AG10803 (cell line): ENCODE measurements at regions not wholly inside any gene's neighbourhood (a gene's known extent, or its start where the extent isn't known, plus 50 kb on each side); places are given as distances from the start of the nearest gene placed in this dataset.

ENCODE experiments used
- DNase-seq: peaks from one replicate; pipeline ENCODE4 v3.0.0; 2010; ENCODE audit warnings: low read depth
- H3K4me3 ChIP-seq: 2 replicates; pipeline ENCODE4 v1.5.1; 2011; ENCODE audit warnings: mild to moderate bottlenecking, low read length, control low read depth
- CTCF ChIP-seq: conservative IDR thresholded peaks from 2 replicates; pipeline ENCODE4 v1.5.1; 2011; ENCODE audit warnings: mild to moderate bottlenecking, low read length, control low read depth, inconsistent platforms

GRCh38 chr3:189109145-189109544 is 62.6 kb upstream of the TPRG1 start:
- TF ChIP-seq CTCF: no peak
- DNase-seq: no peak
- H3K4me3 ChIP-seq: no peak overlapping the region

- TF ChIP-seq CTCF: no peak
- no peak overlapping the region for H3K4me3 ChIP-seq
- DNase-seq: no peak
Observed at GRCh38 chr3:189117087-189117486, 54.7 kb upstream of the TPRG1 start.

- no peak for TF ChIP-seq CTCF
- DNase-seq: no peak
- H3K4me3 ChIP-seq: no peak overlapping the region
Observed at GRCh38 chr3:189118896-189119295, 52.9 kb upstream of the TPRG1 start.

GRCh38 chr3:189119950-189120349 is 51.8 kb upstream of the TPRG1 start:
- no peak for DNase-seq
- no peak for TF ChIP-seq CTCF
- no peak overlapping the region for H3K4me3 ChIP-seq

GRCh38 chr3:189121092-189121491 is 50.7 kb upstream of the TPRG1 start:
- no peak for DNase-seq
- no peak for TF ChIP-seq CTCF

More at GRCh38 chr3:189121092-189121491, 50.7 kb upstream of the TPRG1 start:
- H3K4me3 ChIP-seq: no peak overlapping the region
